ENCODE measurements at regions not wholly inside any gene's neighbourhood (a gene's known extent, or its start where the extent isn't known, plus 50 kb on each side); places are given as distances from the start of the nearest gene placed in this dataset.

DNA sequence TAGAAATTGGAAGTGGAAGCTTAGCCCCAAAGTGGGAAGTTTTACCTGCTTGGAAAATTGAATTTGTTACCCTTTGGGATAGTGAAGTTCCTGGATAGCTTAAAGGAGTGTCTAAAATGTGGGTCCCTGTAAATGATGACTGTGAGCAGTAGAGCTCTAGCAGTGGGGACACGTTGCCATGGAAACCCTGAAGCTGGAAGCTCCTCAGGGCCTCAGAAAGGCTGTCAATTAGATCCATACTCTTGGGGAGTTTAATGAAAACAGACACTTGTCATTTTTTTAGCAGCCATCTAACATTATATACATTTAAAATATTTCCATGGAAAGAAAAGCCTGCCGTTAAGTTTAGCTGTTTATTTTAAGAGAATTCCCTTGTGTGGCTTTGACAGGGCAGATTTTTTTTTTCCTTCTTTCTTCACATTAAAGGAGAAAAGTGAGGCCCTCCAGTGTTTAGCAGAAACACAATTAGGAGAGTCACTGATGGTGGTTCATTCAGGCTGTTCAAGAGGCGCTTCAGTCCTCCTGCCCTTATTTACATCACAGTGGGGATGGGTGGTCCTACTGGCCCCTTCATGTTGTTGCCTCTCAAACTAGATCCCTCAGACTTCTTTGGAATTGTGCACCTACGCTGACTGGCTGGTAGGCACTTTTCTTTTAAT lies 518.4 kb downstream of the CCSER2 start:
- Histone ChIP-seq H3K27ac (ENCODE audit: insufficient read length, low read depth, low read length) (no peak overlapping the region), H2BK5ac (ENCODE audit: insufficient read length, low read length) (no peak overlapping the region), H3K9me3 (ENCODE audit: control insufficient read depth, low read depth, low read length) (no peaks in the 10 kb centered on the region), H2BK120ac (ENCODE audit: low read depth, low read length, poor library complexity, severe bottlenecking) (no peak overlapping the region), H3K27me3 (ENCODE audit: insufficient read depth, low read length) (no peaks in the 10 kb centered on the region), H4K91ac (ENCODE audit: insufficient read length, low read depth, low read length) (no peak overlapping the region), H3K79me2 (ENCODE audit: insufficient read depth, low read length) (no peaks in the 10 kb centered on the region), H2AFZ (ENCODE audit: low read length) (no peak overlapping the region), H2BK12ac (ENCODE audit: insufficient read length, low read depth, low read length) (no peak overlapping the region), H3K9ac (ENCODE audit: extremely low read depth, insufficient read length, low read length) (no peak overlapping the region), H3K23ac (ENCODE audit: insufficient read length, low read depth, low read length) (no peak overlapping the region), H4K8ac (replicated peaks; ENCODE audit: insufficient read length, low read depth, low read length) (no peak overlapping the region), H3K4me1 (ENCODE audit: insufficient read depth, low read length) (no peaks in the 10 kb centered on the region), H2AK5ac (ENCODE audit: insufficient read length, low read length) (no peak overlapping the region), H4K20me1 (ENCODE audit: control insufficient read depth, insufficient read depth, insufficient read length) (no peaks in the 10 kb centered on the region), H3K18ac (ENCODE audit: insufficient read length, low read depth, low read length) (no peak overlapping the region), H4K5ac (ENCODE audit: insufficient read length, low read depth, low read length) (no peak overlapping the region), H3K56ac (ENCODE audit: insufficient read length, low read depth, low read length) (no peak overlapping the region), H3K4ac (ENCODE audit: low read depth, low read length) (no peak overlapping the region), H3K23me2 (ENCODE audit: insufficient read length, low read depth, low read length, poor library complexity, severe bottlenecking) (no peaks in the 10 kb centered on the region), H3T11ph (ENCODE audit: low read length) (no peak overlapping the region), H3K79me1 (ENCODE audit: insufficient read depth, low read depth, low read length, poor library complexity, severe bottlenecking) (no peaks in the 10 kb centered on the region), H3K4me2 (ENCODE audit: insufficient read depth, insufficient read length, low read length) (no peak overlapping the region), H2BK15ac (ENCODE audit: low read depth, low read length) (no peak overlapping the region), H3K14ac (ENCODE audit: insufficient read depth, low read length) (no peak overlapping the region), H2BK20ac (ENCODE audit: low read depth, low read length, poor library complexity, severe bottlenecking) (no peak overlapping the region)
- TF ChIP-seq, protein P1, sequence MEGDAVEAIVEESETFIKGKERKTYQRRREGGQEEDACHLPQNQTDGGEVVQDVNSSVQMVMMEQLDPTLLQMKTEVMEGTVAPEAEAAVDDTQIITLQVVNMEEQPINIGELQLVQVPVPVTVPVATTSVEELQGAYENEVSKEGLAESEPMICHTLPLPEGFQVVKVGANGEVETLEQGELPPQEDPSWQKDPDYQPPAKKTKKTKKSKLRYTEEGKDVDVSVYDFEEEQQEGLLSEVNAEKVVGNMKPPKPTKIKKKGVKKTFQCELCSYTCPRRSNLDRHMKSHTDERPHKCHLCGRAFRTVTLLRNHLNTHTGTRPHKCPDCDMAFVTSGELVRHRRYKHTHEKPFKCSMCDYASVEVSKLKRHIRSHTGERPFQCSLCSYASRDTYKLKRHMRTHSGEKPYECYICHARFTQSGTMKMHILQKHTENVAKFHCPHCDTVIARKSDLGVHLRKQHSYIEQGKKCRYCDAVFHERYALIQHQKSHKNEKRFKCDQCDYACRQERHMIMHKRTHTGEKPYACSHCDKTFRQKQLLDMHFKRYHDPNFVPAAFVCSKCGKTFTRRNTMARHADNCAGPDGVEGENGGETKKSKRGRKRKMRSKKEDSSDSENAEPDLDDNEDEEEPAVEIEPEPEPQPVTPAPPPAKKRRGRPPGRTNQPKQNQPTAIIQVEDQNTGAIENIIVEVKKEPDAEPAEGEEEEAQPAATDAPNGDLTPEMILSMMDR (conservative IDR thresholded peaks at IDR 0.05): no peak
- no peaks in the 10 kb centered on the region for H3K9me3 Mint-ChIP-seq
- no peak overlapping the region for H3K4me3 Mint-ChIP-seq
- no peak overlapping the region; a peak in 1 of 7 replicates for H3K27ac Mint-ChIP-seq
- WGBS (ENCODE audit: extremely low coverage, insufficient read length, low lambda C conversion rate): no CpG with 5 or more reads among the region's 4 CpGs
- no peaks in the 10 kb centered on the region for H3K36me3 Mint-ChIP-seq (ENCODE audit: insufficient read depth in 1 of 3, low read depth in 3 of 3)
- H3K4me1 Mint-ChIP-seq: peaks cover 7 to 14% of the 10 kb centered on the region in 2 experiments; a peak in 3 of 4 replicates
- DNase-seq: no peak
- no peaks in the 10 kb centered on the region for H3K27me3 Mint-ChIP-seq (ENCODE audit: low read depth)

Measured in H9 (cell line).